ENCODE measurements at regions not wholly inside any gene's neighbourhood (a gene's known extent, or its start where the extent isn't known, plus 50 kb on each side); places are given as distances from the start of the nearest gene placed in this dataset.
"Not testable (repeated sequence)": the region's sequence is repeated elsewhere in the genome, so short reads cannot be mapped to it uniquely, and the experiment has no call there.

DNA sequence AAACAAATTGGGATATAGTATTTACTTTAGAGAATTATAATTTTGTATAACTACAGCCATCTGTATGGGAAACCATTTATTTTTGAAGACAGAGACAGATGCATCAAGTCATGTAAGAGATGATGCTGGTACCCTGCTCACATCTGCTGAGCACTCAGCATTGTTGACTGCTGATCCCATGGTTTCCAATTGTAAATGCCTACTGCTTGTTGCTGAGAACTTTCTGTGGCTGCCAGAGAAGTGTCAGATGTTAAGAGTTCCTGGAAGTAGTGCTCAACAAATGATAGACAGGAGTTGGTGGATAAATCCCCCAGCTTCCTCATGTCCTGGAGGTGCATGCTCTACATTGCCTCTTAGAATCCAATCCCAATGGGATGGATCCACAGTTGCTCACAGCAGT is 167.1 kb downstream of the OXSM start:
- no peak for DNase-seq

DNA sequence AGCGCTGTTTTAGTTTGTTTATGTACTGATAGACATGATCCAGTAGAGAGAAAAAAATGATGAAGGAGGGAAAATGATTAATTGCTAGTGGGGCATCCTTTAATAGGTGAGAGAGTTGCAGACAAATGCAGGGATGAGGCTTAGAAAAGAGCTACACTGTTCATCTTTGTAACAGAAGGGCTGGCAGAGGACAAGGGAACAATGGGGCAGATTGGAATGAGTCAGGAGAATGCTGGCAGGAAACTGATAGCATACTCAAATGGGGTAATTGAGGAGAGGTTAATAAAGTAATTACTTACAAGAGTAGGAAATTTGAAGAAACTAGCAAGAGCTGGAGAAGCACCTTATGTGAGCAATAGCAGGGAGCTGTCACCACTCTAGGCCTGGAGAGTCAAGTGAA is 170.9 kb downstream of the OXSM start:
- DNase-seq, result no peak

DNA sequence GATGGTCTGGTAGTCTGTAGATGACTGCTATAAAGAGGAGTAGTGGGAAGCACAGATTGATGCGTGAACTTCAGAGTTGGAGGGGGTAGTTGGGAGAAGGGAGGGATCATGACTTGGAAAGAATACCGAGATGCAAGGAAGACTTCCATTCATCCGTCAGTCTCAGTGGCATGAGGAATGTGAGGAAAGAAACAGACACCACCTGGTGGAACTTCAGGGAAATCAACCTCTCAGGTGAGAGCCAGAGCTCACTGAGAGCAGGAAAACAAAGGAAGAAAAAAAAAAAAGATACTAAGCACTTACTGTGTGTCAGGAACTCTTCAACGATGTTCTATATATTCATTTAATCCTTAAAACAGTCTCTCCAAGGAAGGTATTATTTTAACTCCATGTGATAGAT is 172.4 kb downstream of the OXSM start:
- DNase-seq, result no peak

DNA sequence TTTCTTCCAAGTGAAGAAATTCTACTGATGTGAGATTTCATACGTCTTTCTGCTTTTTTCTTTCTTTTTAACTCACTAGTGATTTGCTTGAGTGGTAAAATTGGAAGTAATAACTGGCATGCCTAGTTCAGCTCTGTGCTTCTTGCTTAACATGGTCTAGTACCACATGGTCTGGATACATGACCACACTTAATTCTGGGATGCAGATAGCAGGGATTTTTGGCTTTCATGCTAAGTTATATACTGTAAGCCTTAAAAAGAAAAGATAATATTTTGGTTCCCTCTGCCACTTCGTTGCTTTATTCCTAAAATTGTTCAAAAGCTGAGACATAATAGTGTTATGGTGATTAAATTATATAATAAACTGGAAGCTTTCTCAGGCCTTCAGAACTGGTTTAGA is 174.3 kb downstream of the OXSM start:
- no peak for DNase-seq

DNA sequence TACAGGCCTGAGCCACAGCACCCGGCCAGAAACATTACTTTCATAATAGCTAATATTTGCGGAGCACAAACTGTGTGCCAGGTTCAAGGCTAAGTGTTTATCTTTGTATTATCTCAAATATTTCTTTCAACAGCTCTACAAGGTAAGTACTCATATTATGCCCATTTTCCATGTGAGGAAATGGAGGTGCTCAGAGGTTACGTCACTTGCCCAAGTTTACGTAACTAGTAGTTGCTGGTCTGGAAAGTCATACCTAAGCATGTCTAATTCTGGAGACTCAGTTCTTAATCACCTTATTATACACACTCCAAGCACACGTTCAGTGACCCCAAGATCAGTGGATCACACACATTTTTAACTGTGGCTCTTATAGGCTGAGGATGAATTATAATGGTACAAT is 177.5 kb downstream of the OXSM start:
- DNase-seq, result no peak

DNA sequence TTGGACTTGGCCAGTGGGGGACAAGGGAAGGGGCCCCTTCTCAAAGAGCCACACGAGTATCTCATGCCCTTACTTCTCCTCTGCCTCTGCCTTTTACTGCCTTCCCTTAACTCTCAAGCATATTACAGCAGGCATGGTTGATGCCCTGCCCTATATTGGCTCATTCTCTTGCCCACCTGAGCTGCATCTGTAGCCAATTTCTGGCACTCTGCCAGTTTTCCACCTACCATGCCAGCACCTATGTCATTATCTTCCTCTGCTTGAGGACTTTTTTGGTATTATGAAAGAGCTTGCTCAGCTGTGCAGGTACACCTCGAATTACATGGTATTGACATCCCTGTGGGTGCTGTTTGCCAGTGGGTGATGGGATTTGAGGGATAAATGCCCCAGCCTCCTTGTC is 181.8 kb downstream of the OXSM start:
- DNase-seq, result no peak

DNA sequence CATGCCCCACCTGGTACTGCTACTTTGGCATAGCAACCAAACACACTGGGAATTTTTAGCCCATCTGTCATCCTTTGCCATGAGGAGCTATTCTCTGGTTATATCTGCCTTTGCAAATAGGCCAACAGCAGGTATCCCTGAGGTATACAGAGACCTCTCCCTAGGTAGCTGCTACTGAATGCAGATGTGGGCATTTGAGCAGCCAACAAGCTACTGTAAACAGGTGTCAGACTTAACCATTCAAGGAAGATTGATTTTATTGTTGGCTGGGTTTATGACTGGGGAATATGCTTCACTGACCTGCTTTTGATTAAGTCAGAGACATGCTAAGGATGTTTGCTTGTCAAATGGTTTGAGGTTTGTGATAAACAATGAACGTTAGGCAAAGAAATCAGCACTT is 183.2 kb downstream of the OXSM start:
- DNase-seq, result no peak

DNA sequence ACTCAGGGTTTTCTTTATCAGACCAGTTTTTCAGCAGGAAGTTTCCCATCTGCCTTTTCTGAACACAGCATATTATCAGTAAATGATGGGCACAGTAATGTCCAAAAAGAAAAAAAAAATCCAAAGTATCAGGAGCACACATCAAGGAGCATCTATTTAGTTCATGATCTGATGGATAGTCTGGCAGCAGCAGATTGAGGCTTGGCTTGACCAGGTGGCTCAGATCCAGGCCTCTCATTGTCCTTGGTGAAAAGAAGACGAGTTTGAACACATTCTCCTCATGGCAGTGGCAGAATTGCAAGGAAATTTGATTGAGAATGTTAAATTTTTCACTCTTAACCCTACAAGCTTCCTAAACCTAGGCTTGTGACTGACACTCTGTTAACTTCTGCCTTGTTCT is 192.9 kb downstream of the OXSM start:
- DNase-seq, result no peak

DNA sequence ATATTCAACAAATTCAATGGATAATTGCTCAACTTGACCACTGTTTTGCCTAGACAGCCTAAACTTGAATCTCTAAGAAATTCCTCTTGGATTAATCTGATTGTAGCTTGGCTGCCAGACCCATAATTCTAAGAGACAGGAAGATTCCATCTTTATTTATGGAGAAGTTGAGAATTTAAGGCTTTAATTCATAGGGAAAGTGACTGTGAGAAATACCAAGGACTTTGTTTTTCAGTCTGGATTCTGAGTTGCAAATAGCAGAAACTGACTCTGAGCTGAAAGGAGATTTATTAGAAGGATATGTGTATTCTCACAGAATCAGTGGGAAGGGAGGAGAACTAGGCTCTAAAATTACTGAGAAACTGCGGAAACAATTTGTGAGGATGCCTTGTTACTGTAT is 195.7 kb downstream of the OXSM start:
- DNase-seq, result no peak

DNA sequence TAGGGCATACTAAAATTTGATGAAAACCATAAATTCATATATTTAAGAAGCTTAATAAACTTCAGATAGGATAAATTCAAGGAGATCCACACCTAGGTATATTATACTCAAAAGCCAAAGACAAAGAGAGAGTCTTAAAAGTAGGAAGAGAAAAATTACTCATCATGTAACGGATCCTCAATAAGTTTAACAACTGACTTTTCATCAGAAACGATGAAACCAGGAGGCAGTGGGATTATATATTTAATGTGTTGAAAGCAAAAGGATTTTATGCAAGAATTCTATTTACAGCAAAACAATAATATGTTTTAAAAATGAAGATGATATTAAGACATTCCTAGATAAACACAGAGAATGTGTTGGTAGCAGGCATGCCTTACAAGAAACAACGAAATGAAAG is 202.7 kb downstream of the OXSM start:
- DNase-seq, result no peak

DNA sequence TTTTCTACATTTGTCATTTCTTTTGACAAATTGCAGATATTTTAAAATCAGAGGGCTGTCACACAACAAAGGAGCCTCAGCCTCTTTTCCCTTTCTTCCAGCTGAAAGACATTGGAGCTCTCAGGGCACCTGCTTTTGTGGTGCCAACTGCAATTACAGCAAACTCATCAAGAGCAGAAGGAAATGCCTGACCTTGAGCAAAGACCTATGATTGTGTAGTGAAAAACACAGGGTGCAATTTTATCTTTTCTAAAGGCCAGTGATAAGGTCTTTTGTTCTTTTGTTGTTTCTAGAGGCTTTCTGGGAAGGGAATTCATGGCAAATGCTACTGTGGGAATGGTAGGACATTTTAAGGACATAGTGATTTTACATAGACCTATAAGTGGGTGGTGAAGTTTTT is 214.3 kb downstream of the OXSM start:
- no peak for DNase-seq

DNA sequence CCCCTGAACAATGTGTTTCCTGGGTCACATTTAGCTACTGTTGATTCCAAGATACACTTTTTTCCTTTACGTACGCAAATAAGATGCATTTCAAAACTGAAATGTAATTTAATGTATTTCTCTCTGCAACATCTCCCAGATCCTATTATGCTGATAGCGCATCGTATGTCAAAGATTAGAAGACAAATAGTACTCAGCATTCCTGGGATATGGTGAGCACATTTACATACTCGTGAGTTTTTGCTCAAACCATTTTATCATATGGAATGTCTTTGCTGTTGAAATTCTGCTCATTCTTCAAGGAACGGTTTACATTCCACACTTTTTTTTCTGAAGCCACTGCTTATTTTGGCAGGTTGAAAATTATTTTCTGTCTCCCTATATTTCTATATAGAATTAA is 221.4 kb downstream of the OXSM start:
- DNase-seq, result no peak

DNA sequence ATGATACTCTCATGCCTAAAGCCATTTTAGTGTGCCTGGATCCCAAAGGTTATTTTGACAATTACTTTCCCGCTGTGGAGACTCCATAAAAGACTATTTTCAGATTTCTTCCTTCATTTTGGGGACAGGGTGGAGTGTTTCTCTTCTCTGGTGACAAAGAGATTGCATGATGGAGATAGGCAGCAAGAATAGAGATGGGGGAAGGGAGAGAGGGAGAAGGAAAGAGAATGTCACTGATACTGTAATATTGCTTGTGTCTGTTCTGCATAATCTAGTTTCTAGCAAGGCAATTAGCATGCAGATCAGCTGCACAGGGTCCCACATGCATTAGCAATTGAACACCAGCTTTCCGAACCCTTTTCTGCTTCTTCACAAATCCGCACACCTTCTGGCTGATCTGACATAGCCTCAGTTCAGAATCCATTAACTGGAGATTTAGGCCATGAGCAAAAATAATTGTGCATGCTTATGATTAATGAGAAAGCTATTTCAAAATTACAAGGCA is 222.4 kb downstream of the OXSM start:
- DNase-seq, result no peak

DNA sequence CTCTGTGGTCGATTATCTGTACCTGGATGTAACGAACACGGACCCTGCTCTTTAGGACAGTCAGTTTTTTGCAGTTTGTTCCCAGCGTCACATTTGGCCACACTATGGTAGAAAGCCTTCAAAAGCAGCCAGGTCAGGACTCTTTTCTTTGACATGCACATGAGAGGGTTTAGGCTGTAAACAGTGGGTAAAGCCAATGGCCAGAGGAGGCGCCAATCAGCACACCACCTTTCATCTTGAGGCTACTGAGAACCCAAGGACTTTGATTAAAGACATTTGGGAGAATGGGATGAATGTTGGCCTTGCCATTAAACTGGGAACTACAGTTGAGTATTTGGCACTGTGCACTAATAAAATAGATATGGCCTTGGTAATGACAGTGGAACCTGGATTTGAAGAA is 225.9 kb downstream of the OXSM start:
- DNase-seq, result no peak

DNA sequence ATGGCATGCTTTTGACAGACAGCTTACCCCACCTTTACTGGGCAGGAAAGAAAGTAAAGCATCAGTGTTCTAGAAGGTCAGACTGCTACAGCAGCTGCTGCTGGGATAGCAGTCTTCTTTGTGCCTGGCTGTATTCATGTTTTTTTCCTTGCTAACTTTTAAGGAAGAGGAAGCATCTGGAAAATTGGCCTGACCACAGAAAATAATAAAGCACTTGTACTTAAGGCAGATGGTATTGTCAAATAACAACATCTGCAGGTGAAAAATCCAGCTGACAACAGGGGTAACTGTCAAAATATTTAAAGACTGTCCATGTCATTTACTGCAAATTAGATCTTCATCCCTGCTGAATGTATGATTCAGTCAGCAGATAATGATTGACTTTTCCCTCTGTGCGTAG is 229.0 kb downstream of the OXSM start:
- DNase-seq, result no peak

DNA sequence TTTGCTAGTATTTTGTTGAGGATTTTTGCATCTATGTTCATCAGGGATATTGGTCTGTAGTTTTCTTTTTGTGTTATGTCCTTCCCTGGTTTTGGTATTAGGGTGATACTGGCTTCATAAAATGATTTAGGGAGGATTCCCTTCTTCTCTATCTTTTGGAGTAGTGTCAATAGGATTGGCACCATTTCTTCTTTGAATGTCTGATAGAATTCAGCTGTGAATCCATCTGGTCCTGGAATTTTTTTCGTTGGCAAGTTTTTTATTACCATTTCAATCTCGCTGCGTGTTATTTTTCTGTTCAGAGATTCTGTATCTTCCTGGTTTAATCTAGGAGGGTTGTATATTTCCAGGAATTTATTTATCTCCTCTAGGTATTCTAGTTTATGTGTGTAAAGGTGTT is 234.3 kb downstream of the OXSM start:
- DNase-seq, result not testable (repeated sequence)

DNA sequence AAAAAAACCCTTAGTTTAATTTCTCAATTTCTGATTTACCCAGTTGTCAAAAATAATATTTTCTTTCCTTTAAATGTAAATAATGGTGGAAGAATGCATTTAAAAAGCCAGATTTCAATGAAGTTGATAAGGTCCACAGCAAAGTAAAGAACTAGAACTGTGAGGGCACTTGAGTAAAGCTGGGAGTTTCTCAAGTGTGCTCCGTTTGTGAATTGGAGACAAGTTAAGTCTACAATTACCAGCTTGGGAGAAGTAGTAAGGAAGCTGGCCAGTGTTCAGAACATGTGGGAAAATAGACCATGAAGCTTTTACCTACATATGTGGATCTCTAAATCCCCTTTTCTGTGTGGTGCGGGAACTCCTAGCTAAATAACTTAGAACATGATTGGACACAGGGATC is 239.4 kb downstream of the OXSM start:
- no peak for DNase-seq

DNA sequence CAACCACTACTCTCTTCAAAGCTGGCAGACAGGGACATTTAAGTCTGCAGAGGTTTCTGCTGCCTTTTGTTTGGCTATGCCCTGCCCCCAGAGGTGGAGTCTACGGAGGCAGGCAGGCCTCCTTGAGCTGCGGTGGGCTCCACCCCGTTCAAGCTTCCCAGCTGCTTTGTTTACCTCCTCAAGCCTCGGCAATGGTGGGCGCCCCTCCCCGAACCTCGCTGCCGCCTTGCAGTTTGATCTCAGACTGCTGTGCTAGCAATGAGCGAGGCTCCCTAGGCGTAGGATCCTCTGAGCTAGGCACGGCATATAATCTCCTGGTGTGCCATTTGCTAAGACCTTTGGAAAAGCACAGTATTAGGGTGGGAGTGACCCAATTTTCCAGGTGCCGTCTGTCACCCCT is 252.2 kb downstream of the OXSM start:
- not testable (repeated sequence) for DNase-seq

DNA sequence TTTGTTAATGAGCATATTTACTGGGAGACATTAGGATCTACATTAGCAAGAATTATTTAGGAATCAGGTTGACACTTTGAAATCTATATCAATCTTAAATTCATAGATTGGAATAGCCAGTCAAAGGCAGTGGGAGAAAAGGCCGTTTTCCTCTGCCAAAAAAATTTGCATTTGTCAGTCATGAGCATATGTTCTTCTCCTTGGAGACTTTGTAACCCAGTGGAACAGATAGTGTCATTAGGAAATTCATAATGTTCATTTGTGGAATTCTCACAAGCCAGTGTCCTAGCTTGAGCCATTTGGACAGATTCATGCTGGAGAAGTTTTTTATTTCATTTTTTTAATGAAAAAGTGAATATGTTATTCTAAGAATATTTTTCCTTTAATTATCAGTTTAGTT is 260.1 kb downstream of the OXSM start:
- no peak for DNase-seq

DNA sequence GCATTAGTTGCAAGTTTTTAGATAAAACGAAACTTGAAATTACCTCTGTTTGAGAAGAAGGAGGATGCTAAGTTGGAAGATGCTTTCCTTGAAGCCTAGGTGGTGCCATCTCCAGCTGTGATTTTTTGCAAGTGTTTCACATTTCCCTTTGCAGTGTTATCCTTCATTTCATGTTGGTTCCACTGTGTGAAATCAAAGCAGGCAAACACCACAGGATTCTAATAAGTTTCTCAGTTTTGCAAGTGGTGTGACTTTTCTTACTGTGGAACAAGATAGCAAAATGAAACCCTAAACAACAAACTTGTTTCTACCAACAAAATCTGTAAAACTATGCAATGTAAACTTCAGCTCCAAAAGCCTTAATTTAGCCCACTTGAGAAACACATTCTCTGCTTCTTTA is 260.9 kb downstream of the OXSM start:
- no peak for DNase-seq

DNA sequence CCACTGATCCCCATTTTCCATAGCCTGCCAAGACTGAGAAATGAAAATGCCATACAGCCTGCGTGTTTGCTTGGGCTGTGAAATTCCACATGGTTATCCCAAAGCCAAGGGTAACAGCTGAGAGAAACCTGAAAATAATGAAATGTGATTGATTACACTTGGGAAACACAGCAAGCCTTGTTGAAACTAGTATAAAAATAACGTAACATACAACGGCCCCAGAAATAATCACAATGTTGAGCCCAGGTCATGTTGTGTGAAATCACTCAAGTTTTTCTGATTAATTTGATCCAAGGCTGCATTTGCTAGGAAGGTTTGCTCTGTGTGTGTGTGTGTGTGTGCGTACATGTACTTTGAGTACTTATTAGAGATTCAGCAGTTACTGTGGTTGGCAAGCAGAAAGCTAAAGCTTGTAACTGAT is 269.0 kb downstream of the OXSM start:
- DNase-seq, result no peak

DNA sequence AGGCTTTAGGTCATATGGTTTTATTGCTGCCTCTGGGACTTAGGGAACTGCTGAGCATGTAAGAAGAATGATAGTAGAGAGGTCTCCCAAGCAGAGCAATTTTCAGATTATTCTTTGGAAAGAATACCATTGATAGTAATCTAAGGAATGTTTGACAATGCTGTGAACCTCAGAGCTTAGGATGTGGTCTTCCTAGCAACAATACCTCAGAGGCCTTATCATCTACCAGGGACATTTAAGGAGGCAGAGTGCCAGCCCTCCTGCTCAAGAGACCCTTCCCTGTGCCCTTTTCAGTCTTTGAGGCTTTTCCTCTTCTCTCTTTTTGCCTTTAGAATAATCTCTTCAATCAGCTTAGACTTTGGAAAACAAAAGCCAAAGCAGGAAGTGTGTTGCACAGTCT is 272.1 kb downstream of the OXSM start:
- DNase-seq, result no peak

DNA sequence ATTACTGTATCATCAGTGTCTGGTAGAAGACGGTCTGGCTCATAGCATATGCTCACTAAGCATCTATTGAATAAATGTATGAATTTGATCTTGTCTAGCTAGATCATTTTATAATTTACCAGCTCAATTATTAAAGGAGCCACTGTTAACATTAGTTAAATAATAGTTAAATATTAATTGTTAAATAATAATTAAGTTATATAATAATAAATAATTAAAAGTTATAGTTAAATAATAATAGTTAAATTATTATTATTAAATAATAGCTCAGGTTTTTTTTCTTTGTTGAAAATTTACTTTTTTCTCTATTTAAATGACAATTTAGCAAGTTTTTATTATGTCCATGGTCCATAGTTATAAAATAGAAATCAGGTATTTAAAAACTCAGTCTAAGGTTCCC is 274.4 kb downstream of the OXSM start:
- no peak for DNase-seq

DNA sequence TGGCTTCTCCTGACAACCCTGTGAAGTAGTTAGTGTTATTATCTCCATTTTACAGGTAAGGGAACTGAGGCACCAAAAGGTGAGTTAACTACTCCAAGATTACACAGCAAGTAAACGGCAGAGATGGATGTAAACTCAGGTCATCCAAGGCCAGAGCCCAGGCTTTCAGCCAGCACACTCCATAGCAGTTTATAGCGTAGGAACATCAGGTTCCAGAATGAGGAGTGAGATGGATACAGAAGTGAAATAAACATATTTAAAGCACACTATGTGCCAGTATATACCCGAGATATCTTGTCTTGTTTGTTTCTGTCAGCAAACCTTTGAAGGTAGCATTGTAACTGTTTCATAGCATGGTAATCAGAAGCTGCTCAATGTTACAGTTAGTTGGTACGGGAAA is 279.0 kb downstream of the OXSM start:
- no peak for DNase-seq

DNA sequence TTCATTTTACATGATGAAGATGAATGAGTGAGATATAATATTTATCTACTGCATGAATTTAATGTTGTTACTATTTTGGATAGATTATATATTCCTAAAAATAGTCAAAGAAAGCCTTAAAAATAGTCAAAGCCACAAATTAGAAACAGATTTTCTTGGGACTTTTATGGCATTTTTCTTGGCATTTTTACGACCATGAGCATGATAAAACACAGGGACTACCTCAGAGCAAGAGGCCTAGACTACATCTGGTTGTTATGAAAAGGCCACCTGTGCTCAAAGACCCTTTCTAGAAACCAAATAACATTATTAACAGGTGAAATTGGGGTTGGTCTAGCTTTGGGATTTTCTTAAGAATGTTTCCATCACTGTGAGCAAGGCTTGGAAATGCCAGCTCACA is 281.0 kb downstream of the OXSM start:
- DNase-seq, result no peak

DNA sequence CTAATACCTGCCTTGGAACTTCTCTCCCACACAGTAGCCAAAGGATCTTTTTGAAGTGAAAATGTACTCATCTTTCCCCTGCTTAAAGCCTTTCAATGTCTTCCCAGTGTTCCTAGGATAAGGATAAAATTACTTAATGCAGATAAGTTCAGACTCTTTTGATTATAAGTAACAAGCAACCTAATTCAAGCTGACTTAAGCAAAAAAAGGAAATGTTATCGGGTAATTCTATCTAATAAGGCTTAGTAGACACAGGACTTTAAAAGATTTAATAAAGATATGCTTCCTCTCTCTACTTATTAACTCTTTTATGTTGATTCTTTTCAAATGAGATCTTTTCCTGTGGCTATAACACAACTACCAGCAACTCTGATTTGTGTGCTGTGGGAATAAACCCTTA is 284.2 kb downstream of the OXSM start:
- DNase-seq, result no peak

Data from 8988T (cell line).